HG03066 (cell line): ENCODE measurements at regions not wholly inside any gene's neighbourhood (a gene's known extent, or its start where the extent isn't known, plus 50 kb on each side); places are given as distances from the start of the nearest gene placed in this dataset.
"Not testable (repeated sequence)": the region's sequence is repeated elsewhere in the genome, so short reads cannot be mapped to it uniquely, and the experiment has no call there.

Experiments used
- ATAC-seq: cut with Tn5 transposase; IDR thresholded peaks from one replicate; pipeline ENCODE4 v1.9.1; 2021; ENCODE audit warnings: low read depth; ENCODE audit not compliant: unreplicated experiment

DNA sequence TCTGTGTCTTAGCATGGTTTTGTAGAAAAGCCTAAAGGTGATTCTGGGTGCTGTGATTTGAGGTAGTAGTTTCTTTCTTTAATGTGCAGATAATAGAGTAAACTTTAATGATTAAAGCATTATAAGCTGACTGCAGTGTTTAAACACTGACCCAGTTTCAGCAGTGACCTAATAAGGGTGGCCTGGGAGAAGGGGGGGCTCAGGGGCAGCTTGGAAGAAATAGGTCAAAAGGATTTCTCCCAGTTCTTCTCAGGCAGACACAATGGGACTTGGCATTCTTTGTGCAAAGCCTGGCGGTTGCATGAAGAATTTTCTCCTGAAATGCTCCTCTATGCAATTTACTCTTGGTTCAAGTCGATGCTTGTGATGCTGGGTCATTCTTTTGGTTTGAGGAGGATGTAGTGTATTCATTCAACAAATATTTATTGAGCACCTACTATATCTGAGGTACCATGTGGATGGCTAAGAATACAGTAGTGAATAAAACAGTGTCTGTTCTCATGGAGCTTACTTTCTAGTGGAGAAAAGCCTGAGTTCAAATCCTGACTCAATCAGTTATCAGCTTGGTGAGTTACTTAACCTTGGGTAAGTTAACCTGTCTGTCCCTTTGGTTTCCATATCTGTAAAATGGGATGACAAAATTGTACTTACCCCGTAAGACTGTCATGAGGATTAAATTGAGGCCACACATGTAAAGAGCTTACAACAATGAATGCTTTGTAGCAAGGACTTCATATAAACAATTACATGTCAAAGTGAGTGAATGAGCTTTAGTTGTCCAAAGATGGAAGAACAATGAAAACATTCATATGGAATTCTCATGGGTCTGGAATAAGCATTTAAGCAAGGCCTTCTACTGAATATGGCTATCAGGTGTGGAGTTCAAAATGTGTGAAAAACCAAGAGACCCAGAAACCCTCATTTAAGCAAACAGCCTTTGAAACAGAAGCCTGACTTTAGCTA is 210.2 kb downstream of the KCNRG start:
- no peak for ATAC-seq

GRCh38 chr13:50226515-50227155 is 211.4 kb downstream of the KCNRG start:
- ATAC-seq, result peak; percentile 43

- ATAC-seq, result no peak
Measured at GRCh38 chr13:50227361-50227760, 212.1 kb downstream of the KCNRG start.

DNA sequence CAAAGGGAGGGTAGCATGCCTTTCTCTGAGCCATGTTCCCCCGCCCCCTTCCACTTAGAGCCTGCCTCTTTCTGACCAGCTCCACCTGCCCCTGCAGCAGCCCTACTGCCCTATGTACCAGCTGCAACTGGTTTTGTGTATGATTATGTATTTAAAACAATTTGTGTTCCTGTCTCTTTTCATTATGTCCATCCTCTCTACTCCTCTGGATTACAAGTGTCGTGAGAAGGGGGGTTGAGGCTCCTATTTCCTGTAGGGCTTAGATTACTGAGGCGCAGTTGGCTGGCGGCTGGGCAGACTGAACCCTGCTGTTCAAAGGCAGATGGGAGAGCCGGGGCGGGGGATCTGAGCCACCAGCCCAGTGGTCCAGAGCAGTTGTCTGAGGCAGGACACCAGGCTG is 213.3 kb downstream of the KCNRG start:
- ATAC-seq, result no peak

DNA sequence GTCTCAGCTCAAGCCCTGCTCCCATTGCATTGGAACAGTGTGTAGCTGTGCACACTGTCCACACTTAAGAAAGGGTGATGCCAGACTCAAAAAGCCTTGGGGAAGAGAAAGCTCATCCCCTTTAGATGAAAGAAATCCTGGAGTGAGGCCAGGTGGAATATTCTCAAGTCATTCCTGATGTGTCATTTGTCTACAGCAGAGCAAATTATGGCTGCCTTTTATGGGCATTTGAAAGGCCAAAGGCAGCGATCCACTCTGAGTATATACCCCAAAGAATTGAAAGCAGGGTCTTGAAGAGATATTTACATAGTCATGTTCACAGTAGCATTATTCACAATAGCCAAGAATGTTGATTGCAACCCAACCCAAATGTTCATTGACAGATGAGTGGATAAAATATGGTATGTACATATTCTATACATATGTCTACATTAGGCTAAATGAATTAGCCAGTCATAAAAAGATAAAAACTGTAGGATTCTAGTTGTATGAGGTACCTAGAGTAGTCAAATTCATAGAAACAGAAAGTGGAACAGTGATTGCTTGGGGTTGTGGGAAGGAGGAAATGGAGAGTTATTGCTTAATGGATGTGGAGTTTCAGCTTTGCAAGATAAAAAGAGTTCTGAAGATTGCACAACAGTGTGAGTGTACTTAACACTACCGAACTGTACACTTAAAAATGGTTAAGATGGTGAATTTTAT is 214.9 kb downstream of the KCNRG start:
- ATAC-seq, result no peak

DNA sequence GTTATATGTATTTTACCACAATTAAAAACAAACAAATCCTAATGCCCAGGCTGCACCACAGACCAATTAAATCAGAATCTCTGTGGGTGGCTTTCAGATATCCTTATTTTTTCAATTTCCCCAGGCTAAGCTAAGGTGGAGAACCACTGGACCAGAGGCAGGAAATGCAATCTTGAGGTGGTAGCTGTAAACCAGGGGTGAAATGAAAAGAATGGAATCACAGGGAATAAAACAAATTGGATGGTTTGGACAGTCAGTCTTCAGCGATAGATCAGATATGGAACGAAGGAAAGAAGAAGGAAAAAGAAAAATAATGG is 215.4 kb downstream of the KCNRG start:
- ATAC-seq, result no peak

DNA sequence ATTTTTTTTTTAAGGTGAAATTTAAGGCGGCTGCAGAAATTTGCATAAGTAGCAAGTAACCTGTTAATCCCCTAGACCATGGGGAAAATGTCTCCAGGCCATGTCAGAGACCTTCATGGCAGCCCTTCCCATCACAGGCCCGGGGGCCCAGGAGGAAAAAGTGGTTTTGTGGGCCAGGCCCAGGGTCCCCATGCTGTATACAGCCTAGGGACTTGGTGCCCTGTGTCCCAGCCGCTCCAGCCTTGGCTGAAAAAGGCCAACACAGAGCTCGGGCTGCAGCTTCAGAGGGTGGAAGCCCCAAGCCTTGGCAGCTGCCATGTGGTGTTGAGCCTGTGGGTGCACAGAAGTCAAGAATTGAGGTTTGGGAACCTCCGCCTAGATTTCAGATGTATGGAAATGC is 218.3 kb downstream of the KCNRG start:
- not testable (repeated sequence) for ATAC-seq

DNA sequence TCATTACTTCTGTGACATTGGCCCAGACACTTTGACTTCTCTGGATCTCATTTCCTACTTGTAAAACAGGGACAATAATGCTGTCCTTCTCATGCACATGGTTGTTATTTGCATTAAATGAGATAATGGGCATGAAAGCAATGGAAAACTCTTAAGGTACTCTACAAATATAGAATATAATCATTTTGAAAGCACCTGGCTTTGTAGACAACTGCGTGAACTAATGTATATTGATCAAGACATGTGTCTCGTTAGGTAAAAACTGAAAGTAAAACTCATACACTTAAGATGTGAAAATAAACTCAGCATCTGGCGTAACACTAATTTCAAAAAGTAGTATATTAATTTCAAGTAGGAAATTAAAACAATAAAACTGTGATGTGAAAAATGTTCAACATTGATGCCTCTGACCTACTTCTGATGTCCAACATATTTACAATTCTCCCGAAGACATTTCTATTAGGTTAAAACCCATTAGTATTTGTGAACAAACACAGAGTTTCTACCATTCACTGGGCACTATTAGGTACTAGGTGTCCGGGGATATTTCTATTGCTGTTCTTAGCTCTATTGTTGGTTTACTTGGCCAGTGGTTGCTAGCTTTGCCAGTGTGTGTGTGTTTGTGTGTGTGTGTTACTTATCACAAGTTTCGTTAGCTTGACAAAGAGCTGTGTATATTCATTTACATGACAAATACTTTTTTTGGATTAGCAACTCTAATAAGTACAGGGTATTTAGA is 220.5 kb downstream of the KCNRG start:
- ATAC-seq, result no peak

DNA sequence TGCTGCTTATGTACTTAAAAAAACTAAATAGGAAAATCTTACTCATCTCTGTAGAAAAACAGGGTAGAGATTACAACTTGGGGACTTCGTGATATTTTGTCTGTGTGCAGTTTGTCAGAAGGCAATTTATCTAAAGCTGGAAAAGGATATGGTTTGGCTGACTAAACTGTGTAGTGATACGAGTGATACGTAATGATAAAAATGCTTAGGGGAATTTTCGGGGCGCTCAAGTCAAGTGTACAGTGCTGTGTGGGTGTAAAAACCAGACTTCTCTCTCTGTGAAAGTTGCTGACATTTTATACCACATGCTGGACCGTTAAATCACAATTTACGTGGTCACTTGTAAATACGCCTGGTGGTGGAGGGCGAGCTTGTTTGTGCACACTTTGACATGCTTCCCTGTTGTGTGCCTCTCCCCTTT is 221.7 kb downstream of the KCNRG start:
- peak; percentile 91 for ATAC-seq

DNA sequence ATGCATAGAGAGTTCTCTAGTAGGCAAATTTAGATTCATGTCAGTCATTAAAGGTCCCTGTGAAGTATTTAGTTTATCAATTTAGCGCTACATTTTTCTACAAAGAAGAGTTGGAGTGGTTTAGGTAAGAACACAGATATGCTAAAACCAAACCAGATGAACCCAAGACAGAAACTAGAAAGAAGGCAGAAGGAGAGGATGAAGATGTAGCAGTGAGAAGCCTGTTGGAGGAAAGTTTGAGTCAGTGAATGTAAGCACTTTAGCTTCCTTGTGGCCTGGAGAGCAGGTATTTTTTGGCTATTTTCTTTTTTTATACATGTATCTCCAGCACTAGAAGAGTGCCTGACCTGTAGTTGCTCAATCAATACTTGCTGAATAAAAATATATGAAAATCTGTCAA is 223.7 kb downstream of the KCNRG start:
- no peak for ATAC-seq

DNA sequence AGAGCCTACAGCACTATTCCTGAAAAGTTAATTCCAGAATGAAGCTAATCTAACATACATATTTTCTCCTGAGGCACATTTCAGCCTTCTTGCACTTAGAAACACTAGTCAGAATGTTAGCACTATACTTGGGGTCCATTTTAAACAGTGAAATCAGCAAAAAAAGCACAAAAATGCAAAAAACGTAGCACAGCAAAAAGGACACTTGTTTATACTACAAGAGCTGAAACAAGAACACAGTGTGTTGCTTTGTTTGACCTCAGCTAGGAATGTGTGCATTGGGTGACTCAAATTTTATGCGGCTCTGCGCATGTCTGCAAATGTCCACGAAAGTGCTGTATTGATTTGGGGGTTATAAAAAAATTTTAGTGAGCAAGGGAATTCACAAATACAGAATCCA is 226.2 kb downstream of the KCNRG start:
- ATAC-seq, result no peak

DNA sequence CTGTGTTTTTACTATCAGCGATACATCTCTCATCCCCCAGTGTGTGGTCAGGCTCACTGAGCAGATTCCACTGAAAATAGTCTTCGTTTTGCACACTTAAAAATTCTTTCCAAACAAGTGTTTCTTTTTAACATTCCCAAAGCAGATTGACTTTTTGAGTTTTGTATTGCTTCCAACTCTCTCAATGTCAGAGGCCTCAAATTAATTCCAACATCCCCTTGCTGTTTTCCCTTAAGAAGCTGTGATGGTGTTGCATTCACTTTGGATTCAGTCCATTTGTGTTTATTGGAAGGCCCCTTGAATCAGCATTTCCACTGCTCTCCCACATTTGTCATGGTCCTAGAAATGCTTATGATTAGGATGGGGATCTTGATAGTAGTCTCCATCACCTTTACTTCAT is 228.7 kb downstream of the KCNRG start:
- no peak for ATAC-seq

- ATAC-seq, result no peak
Measured at GRCh38 chr13:50244355-50244712, 229.1 kb downstream of the KCNRG start.

DNA sequence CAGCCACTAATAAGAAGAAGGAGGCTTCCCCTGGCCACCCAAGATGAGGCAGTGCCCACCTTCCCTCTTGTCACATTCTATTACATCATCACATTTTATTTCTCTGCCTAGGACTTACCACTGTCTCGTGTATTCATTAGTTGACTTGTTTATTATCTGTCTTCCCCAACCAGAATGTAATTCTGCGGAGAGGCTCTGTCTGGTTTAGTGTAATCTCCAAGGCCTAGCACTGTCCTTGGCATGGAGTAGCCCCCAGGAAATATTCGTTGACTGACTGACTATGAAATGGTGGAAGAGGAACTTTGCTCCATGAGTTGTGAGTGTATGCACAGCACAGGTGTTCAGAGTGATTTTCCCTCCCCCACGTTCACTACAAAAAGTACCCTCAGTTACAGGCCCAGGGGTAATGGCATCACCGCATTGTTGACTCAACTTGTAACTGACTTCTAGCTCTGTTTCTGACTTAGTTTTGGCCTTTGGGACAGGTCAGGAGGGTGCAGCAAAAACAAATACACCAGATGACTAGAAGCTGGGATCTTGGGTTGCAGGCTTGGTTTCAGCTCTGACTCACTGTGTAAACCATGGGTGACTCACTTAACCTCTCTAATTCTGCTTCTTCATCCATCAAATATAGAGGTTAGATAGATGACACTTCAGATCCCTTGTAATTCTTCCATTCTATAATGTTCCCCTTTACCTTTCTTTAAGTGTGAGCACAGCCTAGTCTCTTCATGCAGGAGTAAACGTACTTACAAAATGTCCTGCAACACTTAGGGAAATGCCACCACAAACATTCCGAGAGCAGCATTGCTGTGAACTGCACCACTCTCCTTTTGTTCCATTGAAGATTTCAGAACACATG is 229.7 kb downstream of the KCNRG start:
- peak; percentile 95 for ATAC-seq

- no peak for ATAC-seq
Measured at GRCh38 chr13:50247223-50247622, 232.0 kb downstream of the KCNRG start.

DNA sequence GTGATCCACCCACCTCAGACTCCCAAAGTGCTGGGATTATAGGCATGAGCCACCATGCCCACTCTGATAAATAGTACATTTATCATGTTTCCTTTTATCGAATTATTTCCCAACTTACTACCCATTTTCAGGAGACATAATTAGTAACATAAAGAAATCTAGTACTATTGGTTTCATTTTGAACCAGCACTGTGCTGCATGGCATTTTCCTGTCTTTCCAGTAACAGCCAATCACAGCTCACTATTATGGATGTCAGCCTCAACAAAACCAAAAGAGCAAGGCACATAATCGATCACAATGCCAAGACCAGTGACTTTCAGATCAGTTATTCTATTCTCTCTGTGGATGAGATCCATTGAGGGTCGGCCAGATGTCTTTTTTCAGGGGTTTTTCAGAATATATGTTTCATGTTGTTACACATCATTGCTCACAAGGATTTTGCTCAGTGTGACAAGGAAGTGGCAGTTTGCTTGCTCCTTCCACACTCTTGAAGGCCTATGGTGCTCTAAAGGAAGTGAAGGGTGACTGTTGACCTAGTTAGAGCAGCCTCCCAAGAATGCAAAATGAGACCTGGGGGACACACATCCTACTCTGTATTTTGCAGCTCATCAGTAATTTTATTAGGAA is 233.4 kb downstream of the KCNRG start:
- ATAC-seq, result no peak

DNA sequence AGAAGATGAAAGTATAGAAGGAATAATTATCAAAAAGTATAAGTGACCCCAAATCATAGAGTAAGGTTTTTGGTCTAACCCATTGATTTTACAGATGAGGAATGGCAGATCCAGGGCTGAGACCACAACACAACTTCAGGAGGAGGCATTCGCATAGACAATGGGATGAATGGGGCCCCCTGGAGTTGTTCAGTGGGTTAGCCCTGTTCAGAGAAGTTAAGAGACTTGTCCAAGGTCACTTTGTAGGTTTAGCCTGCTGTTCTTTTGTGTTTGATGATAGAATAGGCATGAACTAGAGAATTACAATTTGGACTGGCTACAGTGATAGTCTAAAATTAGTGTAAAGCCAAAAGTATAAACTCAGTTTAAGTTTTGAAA is 233.9 kb downstream of the KCNRG start:
- no peak for ATAC-seq

- no peak for ATAC-seq
Measured at GRCh38 chr13:50250401-50250800, 235.2 kb downstream of the KCNRG start.

- no peak for ATAC-seq
Measured at GRCh38 chr13:50255639-50256038, 240.4 kb downstream of the KCNRG start.
